Nephron (organoid): ENCODE measurements at regions not wholly inside any gene's neighbourhood (a gene's known extent, or its start where the extent isn't known, plus 50 kb on each side); places are given as distances from the start of the nearest gene placed in this dataset.

Experiments
- H3K27ac Mint-ChIP-seq, 3 experiments: 2 replicates each; pipeline ENCODE4 v1.8.0; 2020; ENCODE audit warnings: mixed read lengths in 3 of 3, mild to moderate bottlenecking in 2 of 3, moderate library complexity in 1 of 3
- H3K27me3 Mint-ChIP-seq: 2 replicates; pipeline ENCODE4 v1.8.0; 2021; ENCODE audit warnings: low read depth, mild to moderate bottlenecking, moderate library complexity, mixed read lengths
- H3K36me3 Mint-ChIP-seq: 2 replicates; pipeline ENCODE4 v1.8.0; 2020; ENCODE audit warnings: low read depth, mixed read lengths
- H3K4me1 Mint-ChIP-seq: 2 replicates; pipeline ENCODE4 v1.8.0; 2020; ENCODE audit warnings: mixed read lengths
- H3K4me3 Mint-ChIP-seq, 3 experiments: 2 replicates each; pipeline ENCODE4 v1.8.0; 2020; ENCODE audit warnings: mild to moderate bottlenecking in 3 of 3, mixed read lengths in 3 of 3, moderate library complexity in 2 of 3
- H3K9me3 Mint-ChIP-seq: 2 replicates; pipeline ENCODE4 v1.8.0; 2020; ENCODE audit warnings: mixed read lengths
- CTCF ChIP-seq, 3 experiments: fragments of 200-600 bp; sonication (generic); IDR thresholded peaks; one replicate each; pipeline ENCODE4 v1.5.0; 2021; ENCODE audit warnings: antibody characterized with exemption in 3 of 3; ENCODE audit not compliant: unreplicated experiment in 3 of 3

DNA sequence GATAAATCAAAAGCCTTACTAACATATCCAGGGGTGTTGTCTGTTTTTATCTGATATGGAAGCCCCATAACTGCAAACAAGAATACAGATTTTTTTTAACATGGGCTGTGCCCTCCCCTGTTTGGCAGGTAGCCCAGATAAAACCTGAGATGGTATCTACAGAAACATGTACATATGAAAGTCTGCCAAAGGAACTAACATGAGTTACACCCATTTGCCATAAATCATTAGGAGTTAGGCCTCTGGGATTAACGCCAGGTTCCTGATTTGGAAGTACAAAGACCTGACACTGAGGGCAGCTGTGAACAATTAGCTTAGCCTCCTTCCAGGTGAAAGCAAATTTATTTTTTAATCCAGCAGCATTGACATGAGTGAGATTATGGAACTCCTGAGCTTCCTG, 264.3 kb downstream of the TECRL start:
- Mint-ChIP-seq H3K36me3 (peaks cover 8% of the 10 kb centered on the region), H3K27me3 (no peaks in the 10 kb centered on the region), H3K4me3 (no peak overlapping the region), H3K27ac (peak overlapping the region in 1 of 3 experiments; percentile 27), H3K4me1 (peaks cover 6% of the 10 kb centered on the region), H3K9me3 (peaks cover 28% of the 10 kb centered on the region)
- TF ChIP-seq CTCF (IDR thresholded peaks at IDR 0.05; ENCODE audit: unreplicated experiment in 3 of 3): no peak

GRCh38 chr4:64130907-64131306, 278.3 kb downstream of the TECRL start:
- no peaks in the 10 kb centered on the region for H3K36me3 Mint-ChIP-seq

GRCh38 chr4:64125354-64125753, 283.9 kb downstream of the TECRL start:
- H3K36me3 Mint-ChIP-seq: no peaks in the 10 kb centered on the region
- no peak for TF ChIP-seq CTCF (IDR thresholded peaks at IDR 0.05; ENCODE audit: unreplicated experiment in 3 of 3)
- no peak overlapping the region for H3K4me3 Mint-ChIP-seq
- no peaks in the 10 kb centered on the region for H3K4me1 Mint-ChIP-seq
- no peak overlapping the region for H3K27ac Mint-ChIP-seq
- H3K27me3 Mint-ChIP-seq: no peaks in the 10 kb centered on the region
- peaks cover 11% of the 10 kb centered on the region for H3K9me3 Mint-ChIP-seq

More at GRCh38 chr4:64130907-64131306, 278.3 kb downstream of the TECRL start:
- Mint-ChIP-seq H3K4me1 (no peaks in the 10 kb centered on the region), H3K27ac (no peak overlapping the region), H3K4me3 (no peak overlapping the region), H3K27me3 (no peaks in the 10 kb centered on the region), H3K9me3 (no peaks in the 10 kb centered on the region)
- no peak for TF ChIP-seq CTCF (IDR thresholded peaks at IDR 0.05; ENCODE audit: unreplicated experiment in 3 of 3)

DNA sequence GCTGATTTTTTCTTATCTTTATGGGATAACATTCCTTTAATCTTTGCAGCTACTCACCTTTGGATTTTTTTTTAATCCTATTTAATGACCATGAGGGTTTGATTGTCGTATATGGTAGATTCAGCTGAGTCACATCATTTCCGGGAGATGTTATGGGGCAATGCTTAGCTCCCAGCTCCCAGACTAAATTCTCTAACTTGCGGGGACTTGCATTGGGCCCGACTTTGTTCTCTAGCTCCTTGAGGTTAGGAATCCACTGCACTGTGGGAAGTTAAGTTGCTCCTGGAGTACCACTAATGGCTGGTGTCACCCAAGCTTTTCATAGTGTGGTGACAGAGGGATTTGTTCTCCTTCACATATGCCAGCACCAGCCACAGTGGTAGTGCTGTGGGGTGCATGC, 287.4 kb downstream of the TECRL start:
- no peaks in the 10 kb centered on the region for H3K36me3 Mint-ChIP-seq
- no peak overlapping the region for H3K27ac Mint-ChIP-seq
- no peaks in the 10 kb centered on the region for H3K4me1 Mint-ChIP-seq
- H3K9me3 Mint-ChIP-seq: peaks cover 11% of the 10 kb centered on the region
- H3K27me3 Mint-ChIP-seq: no peaks in the 10 kb centered on the region
- no peak for TF ChIP-seq CTCF (IDR thresholded peaks at IDR 0.05; ENCODE audit: unreplicated experiment in 3 of 3)
- no peak overlapping the region for H3K4me3 Mint-ChIP-seq

DNA sequence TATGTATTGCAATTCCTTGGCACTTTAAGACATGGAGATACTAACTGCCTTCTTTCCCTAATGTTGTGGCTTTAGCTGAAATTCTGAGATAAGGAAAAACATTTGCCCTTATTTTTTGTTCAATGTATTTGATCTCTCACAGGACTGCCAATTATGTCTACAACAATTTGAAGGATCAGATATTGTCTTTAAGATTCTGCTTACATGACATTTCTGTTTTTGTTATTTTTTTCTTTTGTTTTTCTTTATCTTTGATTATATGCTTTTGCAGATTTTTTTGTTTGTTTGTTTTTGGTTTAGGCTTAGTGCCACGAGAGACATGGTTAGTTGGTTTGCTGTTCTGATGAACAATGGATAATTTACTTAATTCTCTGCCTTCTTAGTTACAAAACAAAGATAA, 303.3 kb downstream of the TECRL start:
- Mint-ChIP-seq H3K36me3 (no peaks in the 10 kb centered on the region), H3K9me3 (no peaks in the 10 kb centered on the region), H3K4me3 (no peak overlapping the region), H3K4me1 (no peaks in the 10 kb centered on the region), H3K27me3 (no peaks in the 10 kb centered on the region), H3K27ac (no peak overlapping the region)
- TF ChIP-seq CTCF (IDR thresholded peaks at IDR 0.05; ENCODE audit: unreplicated experiment in 3 of 3): no peak

DNA sequence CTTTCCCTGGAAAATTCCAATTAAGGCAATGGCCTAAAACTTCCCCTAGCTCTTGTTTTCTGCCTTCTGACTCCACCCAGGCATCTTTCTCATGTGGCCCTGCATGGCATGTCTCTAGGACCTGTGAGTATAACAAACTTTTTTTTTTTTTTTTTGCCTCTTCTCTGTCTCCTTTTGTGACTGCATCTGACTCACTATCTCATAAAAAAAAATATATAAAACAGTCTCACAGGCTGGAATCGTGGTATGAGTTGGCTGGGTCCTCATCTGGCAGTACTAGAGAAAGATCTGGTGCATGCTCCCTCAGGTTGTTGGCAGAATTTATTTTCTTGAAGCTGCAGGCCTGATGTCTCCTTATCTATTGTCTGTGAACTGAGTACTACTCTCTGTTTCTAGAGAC, 313.9 kb downstream of the TECRL start:
- no peak overlapping the region for H3K4me3 Mint-ChIP-seq
- no peak for TF ChIP-seq CTCF (IDR thresholded peaks at IDR 0.05; ENCODE audit: unreplicated experiment in 3 of 3)
- H3K9me3 Mint-ChIP-seq: no peaks in the 10 kb centered on the region
- no peaks in the 10 kb centered on the region for H3K36me3 Mint-ChIP-seq
- H3K4me1 Mint-ChIP-seq: no peaks in the 10 kb centered on the region
- no peaks in the 10 kb centered on the region for H3K27me3 Mint-ChIP-seq
- no peak overlapping the region for H3K27ac Mint-ChIP-seq
